ENCODE measurements at regions not wholly inside any gene's neighbourhood (a gene's known extent, or its start where the extent isn't known, plus 50 kb on each side); places are given as distances from the start of the nearest gene placed in this dataset.
"Not testable (repeated sequence)": the region's sequence is repeated elsewhere in the genome, so short reads cannot be mapped to it uniquely, and the experiment has no call there.

GRCh38 chr2:58354230-58354629 lies 113.1 kb upstream of the FANCL start:
- Histone ChIP-seq H3K4me3 (ENCODE audit: low read length in 2 of 2) (no peak overlapping the region), H3K27me3 (ENCODE audit: control insufficient read depth in 1 of 2, insufficient read depth in 2 of 2, low read length in 2 of 2) (no peaks in the 10 kb centered on the region), H3K4me1 (ENCODE audit: control insufficient read depth, insufficient read depth, low read length) (no peaks in the 10 kb centered on the region), H3K36me3 (ENCODE audit: control insufficient read depth in 2 of 2, insufficient read depth in 2 of 2, low read length in 2 of 2) (no peaks in the 10 kb centered on the region), H3K9me3 (ENCODE audit: control insufficient read depth in 2 of 2, low read length in 2 of 2) (no peaks in the 10 kb centered on the region), H3K27ac (ENCODE audit: low read length) (no peak overlapping the region), H3K9ac (ENCODE audit: low read length in 2 of 2) (no peak overlapping the region)

GRCh38 chr2:58350484-58350883 lies 109.4 kb upstream of the FANCL start:
- Histone ChIP-seq H3K4me3 (ENCODE audit: low read length in 2 of 2) (no peak overlapping the region), H3K27me3 (ENCODE audit: control insufficient read depth in 1 of 2, insufficient read depth in 2 of 2, low read length in 2 of 2) (no peaks in the 10 kb centered on the region)

GRCh38 chr2:58347810-58348209 lies 106.7 kb upstream of the FANCL start:
- Histone ChIP-seq H3K9me3 (ENCODE audit: control insufficient read depth in 2 of 2, low read length in 2 of 2) (no peaks in the 10 kb centered on the region), H3K9ac (ENCODE audit: low read length in 2 of 2) (no peak overlapping the region), H3K27me3 (ENCODE audit: control insufficient read depth in 1 of 2, insufficient read depth in 2 of 2, low read length in 2 of 2) (no peaks in the 10 kb centered on the region), H3K27ac (ENCODE audit: low read length) (no peak overlapping the region), H3K4me1 (ENCODE audit: control insufficient read depth, insufficient read depth, low read length) (no peaks in the 10 kb centered on the region), H3K36me3 (ENCODE audit: control insufficient read depth in 2 of 2, insufficient read depth in 2 of 2, low read length in 2 of 2) (no peaks in the 10 kb centered on the region), H3K4me3 (ENCODE audit: low read length in 2 of 2) (no peak overlapping the region)

More at GRCh38 chr2:58350484-58350883, 109.4 kb upstream of the FANCL start:
- H3K9me3 ChIP-seq (ENCODE audit: control insufficient read depth in 2 of 2, low read length in 2 of 2) = no peaks in the 10 kb centered on the region
- H3K36me3 ChIP-seq (ENCODE audit: control insufficient read depth in 2 of 2, insufficient read depth in 2 of 2, low read length in 2 of 2) = no peaks in the 10 kb centered on the region
- no peak overlapping the region for H3K27ac ChIP-seq (ENCODE audit: low read length)
- H3K4me1 ChIP-seq (ENCODE audit: control insufficient read depth, insufficient read depth, low read length) = no peaks in the 10 kb centered on the region
- no peak overlapping the region for H3K9ac ChIP-seq (ENCODE audit: low read length in 2 of 2)

GRCh38 chr2:58341047-58341446 lies 99.9 kb upstream of the FANCL start:
- H3K4me1 ChIP-seq (ENCODE audit: control insufficient read depth, insufficient read depth, low read length) = no peaks in the 10 kb centered on the region
- H3K27ac ChIP-seq (ENCODE audit: low read length) = no peak overlapping the region
- H3K4me3 ChIP-seq (ENCODE audit: low read length in 2 of 2) = no peak overlapping the region
- no peaks in the 10 kb centered on the region for H3K36me3 ChIP-seq (ENCODE audit: control insufficient read depth in 2 of 2, insufficient read depth in 2 of 2, low read length in 2 of 2)
- no peak overlapping the region for H3K9ac ChIP-seq (ENCODE audit: low read length in 2 of 2)
- peaks cover 0 to 4% of the 10 kb centered on the region in 2 donors for H3K9me3 ChIP-seq (ENCODE audit: control insufficient read depth in 2 of 2, low read length in 2 of 2)
- no peaks in the 10 kb centered on the region for H3K27me3 ChIP-seq (ENCODE audit: control insufficient read depth in 1 of 2, insufficient read depth in 2 of 2, low read length in 2 of 2)

GRCh38 chr2:58339548-58340243 lies 98.6 kb upstream of the FANCL start:
- H3K4me3 ChIP-seq (ENCODE audit: low read length in 2 of 2) = no peak overlapping the region
- no peak overlapping the region for H3K27ac ChIP-seq (ENCODE audit: low read length)
- H3K36me3 ChIP-seq (ENCODE audit: control insufficient read depth in 2 of 2, insufficient read depth in 2 of 2, low read length in 2 of 2) = no peaks in the 10 kb centered on the region
- no peak overlapping the region for H3K9ac ChIP-seq (ENCODE audit: low read length in 2 of 2)
- no peaks in the 10 kb centered on the region for H3K4me1 ChIP-seq (ENCODE audit: control insufficient read depth, insufficient read depth, low read length)
- H3K27me3 ChIP-seq (ENCODE audit: control insufficient read depth in 1 of 2, insufficient read depth in 2 of 2, low read length in 2 of 2) = no peaks in the 10 kb centered on the region
- H3K9me3 ChIP-seq (ENCODE audit: control insufficient read depth in 2 of 2, low read length in 2 of 2) = peaks cover 0 to 4% of the 10 kb centered on the region in 2 donors

GRCh38 chr2:58336416-58336815 lies 95.3 kb upstream of the FANCL start:
- Histone ChIP-seq H3K4me3 (ENCODE audit: low read length in 2 of 2) (no peak overlapping the region), H3K9ac (ENCODE audit: low read length in 2 of 2) (no peak overlapping the region), H3K4me1 (ENCODE audit: control insufficient read depth, insufficient read depth, low read length) (no peaks in the 10 kb centered on the region), H3K27ac (ENCODE audit: low read length) (no peak overlapping the region), H3K9me3 (ENCODE audit: control insufficient read depth in 2 of 2, low read length in 2 of 2) (peaks cover 0 to 3% of the 10 kb centered on the region in 2 donors), H3K36me3 (ENCODE audit: control insufficient read depth in 2 of 2, insufficient read depth in 2 of 2, low read length in 2 of 2) (no peaks in the 10 kb centered on the region), H3K27me3 (ENCODE audit: control insufficient read depth in 1 of 2, insufficient read depth in 2 of 2, low read length in 2 of 2) (no peaks in the 10 kb centered on the region)

GRCh38 chr2:58334414-58334813 lies 93.3 kb upstream of the FANCL start:
- H3K27me3 ChIP-seq (ENCODE audit: control insufficient read depth in 1 of 2, insufficient read depth in 2 of 2, low read length in 2 of 2) = no peaks in the 10 kb centered on the region
- no peak overlapping the region for H3K9ac ChIP-seq (ENCODE audit: low read length in 2 of 2)

GRCh38 chr2:58325296-58325895 lies 84.3 kb upstream of the FANCL start:
- H3K9me3 ChIP-seq (ENCODE audit: control insufficient read depth in 2 of 2, low read length in 2 of 2); H3K9ac ChIP-seq (ENCODE audit: low read length in 2 of 2); H3K4me1 ChIP-seq (ENCODE audit: control insufficient read depth, insufficient read depth, low read length); H3K4me3 ChIP-seq (ENCODE audit: low read length in 2 of 2); H3K27me3 ChIP-seq (ENCODE audit: control insufficient read depth in 1 of 2, insufficient read depth in 2 of 2, low read length in 2 of 2); H3K27ac ChIP-seq (ENCODE audit: low read length); H3K36me3 ChIP-seq (ENCODE audit: control insufficient read depth in 2 of 2, insufficient read depth in 2 of 2, low read length in 2 of 2): not testable (repeated sequence)

More at GRCh38 chr2:58334414-58334813, 93.3 kb upstream of the FANCL start:
- Histone ChIP-seq H3K9me3 (ENCODE audit: control insufficient read depth in 2 of 2, low read length in 2 of 2) (no peaks in the 10 kb centered on the region), H3K4me3 (ENCODE audit: low read length in 2 of 2) (no peak overlapping the region), H3K36me3 (ENCODE audit: control insufficient read depth in 2 of 2, insufficient read depth in 2 of 2, low read length in 2 of 2) (no peaks in the 10 kb centered on the region), H3K27ac (ENCODE audit: low read length) (no peak overlapping the region), H3K4me1 (ENCODE audit: control insufficient read depth, insufficient read depth, low read length) (no peaks in the 10 kb centered on the region)

GRCh38 chr2:58319481-58319880 lies 78.4 kb upstream of the FANCL start:
- Histone ChIP-seq H3K27ac (ENCODE audit: low read length) (no peak overlapping the region), H3K27me3 (ENCODE audit: control insufficient read depth in 1 of 2, insufficient read depth in 2 of 2, low read length in 2 of 2) (no peaks in the 10 kb centered on the region), H3K4me1 (ENCODE audit: control insufficient read depth, insufficient read depth, low read length) (no peaks in the 10 kb centered on the region), H3K36me3 (ENCODE audit: control insufficient read depth in 2 of 2, insufficient read depth in 2 of 2, low read length in 2 of 2) (no peaks in the 10 kb centered on the region), H3K4me3 (ENCODE audit: low read length in 2 of 2) (no peak overlapping the region), H3K9me3 (ENCODE audit: control insufficient read depth in 2 of 2, low read length in 2 of 2) (no peaks in the 10 kb centered on the region), H3K9ac (ENCODE audit: low read length in 2 of 2) (no peak overlapping the region)

GRCh38 chr2:58318949-58319348 lies 77.8 kb upstream of the FANCL start:
- H3K27ac ChIP-seq (ENCODE audit: low read length); H3K9ac ChIP-seq (ENCODE audit: low read length in 2 of 2); H3K9me3 ChIP-seq (ENCODE audit: control insufficient read depth in 2 of 2, low read length in 2 of 2): not testable (repeated sequence)

GRCh38 chr2:58313926-58314325 lies 72.8 kb upstream of the FANCL start:
- Histone ChIP-seq H3K9me3 (ENCODE audit: control insufficient read depth in 2 of 2, low read length in 2 of 2) (no peaks in the 10 kb centered on the region), H3K4me1 (ENCODE audit: control insufficient read depth, insufficient read depth, low read length) (no peaks in the 10 kb centered on the region), H3K27ac (ENCODE audit: low read length) (no peak overlapping the region), H3K9ac (ENCODE audit: low read length in 2 of 2) (no peak overlapping the region), H3K36me3 (ENCODE audit: control insufficient read depth in 2 of 2, insufficient read depth in 2 of 2, low read length in 2 of 2) (no peaks in the 10 kb centered on the region), H3K4me3 (ENCODE audit: low read length in 2 of 2) (no peak overlapping the region), H3K27me3 (ENCODE audit: control insufficient read depth in 1 of 2, insufficient read depth in 2 of 2, low read length in 2 of 2) (no peaks in the 10 kb centered on the region)

More at GRCh38 chr2:58318949-58319348, 77.8 kb upstream of the FANCL start:
- H3K4me3 ChIP-seq (ENCODE audit: low read length in 2 of 2); H3K4me1 ChIP-seq (ENCODE audit: control insufficient read depth, insufficient read depth, low read length); H3K27me3 ChIP-seq (ENCODE audit: control insufficient read depth in 1 of 2, insufficient read depth in 2 of 2, low read length in 2 of 2); H3K36me3 ChIP-seq (ENCODE audit: control insufficient read depth in 2 of 2, insufficient read depth in 2 of 2, low read length in 2 of 2): not testable (repeated sequence)
